Fibroblast of lung (primary cell): ENCODE measurements at regions not wholly inside any gene's neighbourhood (a gene's known extent, or its start where the extent isn't known, plus 50 kb on each side); places are given as distances from the start of the nearest gene placed in this dataset.

Experiments
- DNase-seq, 2 donors: peaks; one replicate each; pipeline versions ENCODE4 v3.0.0 to v3.0.0-alpha.2; 2010; ENCODE audit warnings: low read depth in 2 of 2
- H2AFZ ChIP-seq: 2 replicates; pipeline ENCODE4 v1.5.1; 2012; ENCODE audit warnings: low read length, control low read depth, inconsistent platforms
- H3K27ac ChIP-seq: 2 replicates; pipeline ENCODE4 v1.5.1; 2011; ENCODE audit warnings: low read length, control low read depth; ENCODE audit not compliant: insufficient read depth
- H3K27me3 ChIP-seq: 2 replicates; pipeline ENCODE4 v1.5.1; 2011; ENCODE audit warnings: mild to moderate bottlenecking, low read length; ENCODE audit not compliant: control insufficient read depth, insufficient read depth
- H3K36me3 ChIP-seq: 2 replicates; pipeline ENCODE4 v1.5.1; 2011; ENCODE audit warnings: low read length; ENCODE audit not compliant: control insufficient read depth, insufficient read depth
- H3K4me1 ChIP-seq: 2 replicates; pipeline ENCODE4 v1.5.1; 2011; ENCODE audit warnings: low read length; ENCODE audit not compliant: control insufficient read depth, insufficient read depth; ENCODE audit errors: extremely low read depth
- H3K4me2 ChIP-seq: 2 replicates; pipeline ENCODE4 v1.5.1; 2011; ENCODE audit warnings: low read length, control low read depth; ENCODE audit not compliant: insufficient read depth; ENCODE audit errors: extremely low read depth
- H3K4me3 ChIP-seq, 4 experiments: fragments of 200-600 bp in 1 of 4; sonication (generic) in 1 of 4; replicated peaks in 1 of 4; 2 replicates each; pipeline ENCODE4 v1.5.1; 2011 to 2016; ENCODE audit warnings: low read length in 4 of 4, low read depth in 3 of 4, mild to moderate bottlenecking in 3 of 4, control low read depth in 2 of 4, inconsistent platforms in 1 of 4, mixed read lengths in 1 of 4; ENCODE audit not compliant: insufficient read depth in 1 of 4; ENCODE audit errors: control extremely low read depth in 1 of 4
- H3K79me2 ChIP-seq: 2 replicates; pipeline ENCODE4 v1.5.1; 2012; ENCODE audit warnings: mild to moderate bottlenecking, low read length, inconsistent platforms; ENCODE audit not compliant: control insufficient read depth, insufficient read depth
- H3K9ac ChIP-seq: 2 replicates; pipeline ENCODE4 v1.5.1; 2011; ENCODE audit warnings: mild to moderate bottlenecking, low read length, control low read depth; ENCODE audit not compliant: insufficient read depth
- H3K9me3 ChIP-seq: 2 replicates; pipeline ENCODE4 v1.5.1; 2012; ENCODE audit warnings: low read depth, low read length; ENCODE audit not compliant: control insufficient read depth, insufficient read depth
- H4K20me1 ChIP-seq: 2 replicates; pipeline ENCODE4 v1.5.1; 2011; ENCODE audit warnings: low read length; ENCODE audit not compliant: control insufficient read depth, insufficient read depth; ENCODE audit errors: extremely low read depth
- EZH2 ChIP-seq: IDR thresholded peaks from 2 replicates; pipeline ENCODE4 v1.5.1; 2012; ENCODE audit warnings: low read length, control low read depth, mild to moderate bottlenecking; ENCODE audit errors: missing control alignments
- TF ChIP-seq, protein P1 (sequence below), 2 donors: IDR thresholded peaks in 1 of 2; conservative IDR thresholded peaks in 1 of 2; 1 replicate in 1 of 2; 2 replicates in 1 of 2; pipeline ENCODE4 v1.5.1; 2011 to 2012; ENCODE audit warnings: low read length in 2 of 2, control low read depth in 1 of 2, inconsistent platforms in 1 of 2, low read depth in 1 of 2, mild to moderate bottlenecking in 1 of 2

DNA sequence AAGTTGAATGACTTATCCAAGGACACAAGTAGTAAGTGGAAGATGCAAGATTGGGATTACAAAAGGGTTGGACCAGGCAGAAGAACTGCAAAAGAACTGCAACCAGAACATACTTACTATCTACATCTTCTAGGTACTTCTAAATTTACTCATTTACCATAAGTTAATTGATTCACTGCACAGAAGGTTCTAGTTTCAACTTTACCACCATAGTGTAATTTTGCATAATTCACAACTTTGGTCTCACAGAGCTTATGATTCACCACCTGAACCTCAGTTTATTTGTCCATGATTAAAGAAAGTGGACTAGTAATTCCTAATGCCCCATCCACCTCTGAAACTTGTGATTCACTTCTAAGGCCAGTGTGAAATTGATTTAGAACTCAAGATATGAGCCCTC lies 236.8 kb upstream of the UBE2E2 start:
- Histone ChIP-seq H2AFZ (no peak overlapping the region), H3K79me2 (no peaks in the 10 kb centered on the region)

GRCh38 chr3:22969276-22969675 lies 233.9 kb upstream of the UBE2E2 start:
- Histone ChIP-seq H3K79me2 (no peaks in the 10 kb centered on the region), H3K9me3 (no peaks in the 10 kb centered on the region), H3K27ac (no peak overlapping the region), H3K4me2 (no peak overlapping the region), H3K9ac (no peak overlapping the region), H3K27me3 (no peaks in the 10 kb centered on the region), H3K4me3 (no peak overlapping the region), H3K4me1 (no peaks in the 10 kb centered on the region), H3K36me3 (no peaks in the 10 kb centered on the region), H2AFZ (no peak overlapping the region), H4K20me1 (no peaks in the 10 kb centered on the region)
- no peak for DNase-seq
- TF ChIP-seq EZH2 = no peak
- TF ChIP-seq, protein P1, sequence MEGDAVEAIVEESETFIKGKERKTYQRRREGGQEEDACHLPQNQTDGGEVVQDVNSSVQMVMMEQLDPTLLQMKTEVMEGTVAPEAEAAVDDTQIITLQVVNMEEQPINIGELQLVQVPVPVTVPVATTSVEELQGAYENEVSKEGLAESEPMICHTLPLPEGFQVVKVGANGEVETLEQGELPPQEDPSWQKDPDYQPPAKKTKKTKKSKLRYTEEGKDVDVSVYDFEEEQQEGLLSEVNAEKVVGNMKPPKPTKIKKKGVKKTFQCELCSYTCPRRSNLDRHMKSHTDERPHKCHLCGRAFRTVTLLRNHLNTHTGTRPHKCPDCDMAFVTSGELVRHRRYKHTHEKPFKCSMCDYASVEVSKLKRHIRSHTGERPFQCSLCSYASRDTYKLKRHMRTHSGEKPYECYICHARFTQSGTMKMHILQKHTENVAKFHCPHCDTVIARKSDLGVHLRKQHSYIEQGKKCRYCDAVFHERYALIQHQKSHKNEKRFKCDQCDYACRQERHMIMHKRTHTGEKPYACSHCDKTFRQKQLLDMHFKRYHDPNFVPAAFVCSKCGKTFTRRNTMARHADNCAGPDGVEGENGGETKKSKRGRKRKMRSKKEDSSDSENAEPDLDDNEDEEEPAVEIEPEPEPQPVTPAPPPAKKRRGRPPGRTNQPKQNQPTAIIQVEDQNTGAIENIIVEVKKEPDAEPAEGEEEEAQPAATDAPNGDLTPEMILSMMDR (conservative IDR thresholded peaks at IDR 0.05 in 1 of 2, IDR thresholded peaks at IDR 0.05 in 1 of 2; ENCODE audit: low read depth in 1 of 2, low read length in 2 of 2) = no peak

More for the DNA sequence above, 236.8 kb upstream of the UBE2E2 start:
- no peak overlapping the region for H3K9ac ChIP-seq
- no peak for DNase-seq
- no peaks in the 10 kb centered on the region for H3K4me1 ChIP-seq
- H4K20me1 ChIP-seq = no peaks in the 10 kb centered on the region
- no peaks in the 10 kb centered on the region for H3K27me3 ChIP-seq
- H3K4me2 ChIP-seq = no peak overlapping the region
- TF ChIP-seq, protein P1 (conservative IDR thresholded peaks at IDR 0.05 in 1 of 2, IDR thresholded peaks at IDR 0.05 in 1 of 2; ENCODE audit: low read depth in 1 of 2, low read length in 2 of 2) = no peak
- no peak for TF ChIP-seq EZH2
- no peaks in the 10 kb centered on the region for H3K36me3 ChIP-seq
- H3K9me3 ChIP-seq = no peaks in the 10 kb centered on the region
- H3K4me3 ChIP-seq = no peak overlapping the region
- no peak overlapping the region for H3K27ac ChIP-seq

DNA sequence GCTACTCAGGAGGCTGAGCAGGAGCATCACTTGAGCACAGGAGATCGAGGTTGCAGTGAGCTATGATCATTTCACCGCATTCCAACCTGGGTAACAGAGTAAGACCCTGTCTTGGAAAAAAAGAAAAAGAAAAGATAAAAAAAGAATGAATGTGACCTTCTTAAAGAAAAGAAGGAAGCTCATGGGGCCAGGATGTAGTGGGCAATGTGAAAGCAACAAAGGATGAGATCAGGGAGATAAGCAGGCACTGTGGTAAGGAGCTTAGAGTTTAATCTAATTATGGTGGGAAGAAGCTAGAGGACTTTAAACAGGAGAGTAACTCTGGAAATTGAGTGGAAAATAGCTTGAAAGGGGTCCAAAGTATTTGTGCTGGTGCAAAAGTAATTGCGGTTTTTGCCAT lies 231.6 kb upstream of the UBE2E2 start:
- H4K20me1 ChIP-seq = no peaks in the 10 kb centered on the region
- H3K4me2 ChIP-seq = no peak overlapping the region

More for the DNA sequence above, 231.6 kb upstream of the UBE2E2 start:
- H3K79me2 ChIP-seq = no peaks in the 10 kb centered on the region
- no peak overlapping the region for H3K4me3 ChIP-seq
- H3K27me3 ChIP-seq = no peaks in the 10 kb centered on the region
- TF ChIP-seq EZH2 = no peak
- TF ChIP-seq, protein P1 (conservative IDR thresholded peaks at IDR 0.05 in 1 of 2, IDR thresholded peaks at IDR 0.05 in 1 of 2; ENCODE audit: low read depth in 1 of 2, low read length in 2 of 2) = no peak
- H2AFZ ChIP-seq = no peak overlapping the region
- H3K36me3 ChIP-seq = no peaks in the 10 kb centered on the region
- no peak overlapping the region for H3K9ac ChIP-seq
- no peaks in the 10 kb centered on the region for H3K9me3 ChIP-seq
- no peak for DNase-seq
- H3K4me1 ChIP-seq = no peaks in the 10 kb centered on the region
- H3K27ac ChIP-seq = no peak overlapping the region
